ENCODE measurements at regions not wholly inside any gene's neighbourhood (a gene's known extent, or its start where the extent isn't known, plus 50 kb on each side); places are given as distances from the start of the nearest gene placed in this dataset.

GRCh38 chr10:131681656-131682055 is 219.2 kb upstream of the PPP2R2D start:
- Histone ChIP-seq H3K4me3 (no peak overlapping the region), H3K27me3 (no peaks in the 10 kb centered on the region), H3K4me1 (no peaks in the 10 kb centered on the region), H3K36me3 (no peaks in the 10 kb centered on the region), H3K9me3 (no peaks in the 10 kb centered on the region), H3K27ac (no peak overlapping the region)
- TF ChIP-seq POLR2A (IDR thresholded peaks at IDR 0.05) = no peak
- TF ChIP-seq CTCF (IDR thresholded peaks at IDR 0.05) = no peak
- DNase-seq = peak in 1 of 3 donors; percentile 16

GRCh38 chr10:131682271-131682962 is 218.4 kb upstream of the PPP2R2D start:
- DNase-seq = peak in 1 of 3 donors; percentile 37
- H3K4me3 ChIP-seq = no peak overlapping the region
- TF ChIP-seq POLR2A (IDR thresholded peaks at IDR 0.05) = no peak
- no peak for TF ChIP-seq CTCF (IDR thresholded peaks at IDR 0.05)
- no peaks in the 10 kb centered on the region for H3K27me3 ChIP-seq
- no peaks in the 10 kb centered on the region for H3K4me1 ChIP-seq
- H3K36me3 ChIP-seq = no peaks in the 10 kb centered on the region
- H3K27ac ChIP-seq = no peak overlapping the region
- no peaks in the 10 kb centered on the region for H3K9me3 ChIP-seq

GRCh38 chr10:131683281-131683861 is 217.4 kb upstream of the PPP2R2D start:
- Histone ChIP-seq H3K27ac (no peak overlapping the region), H3K4me1 (no peaks in the 10 kb centered on the region), H3K4me3 (no peak overlapping the region), H3K27me3 (no peaks in the 10 kb centered on the region), H3K36me3 (no peaks in the 10 kb centered on the region), H3K9me3 (no peaks in the 10 kb centered on the region)
- peak in 1 of 3 donors; percentile 20 for DNase-seq
- TF ChIP-seq POLR2A (IDR thresholded peaks at IDR 0.05) (no peak), CTCF (IDR thresholded peaks at IDR 0.05) (no peak)

- Histone ChIP-seq H3K36me3 (no peaks in the 10 kb centered on the region), H3K4me1 (no peaks in the 10 kb centered on the region), H3K27me3 (no peaks in the 10 kb centered on the region), H3K9me3 (no peaks in the 10 kb centered on the region), H3K27ac (no peak overlapping the region), H3K4me3 (no peak overlapping the region)
- peak in 1 of 3 donors; percentile 23 for DNase-seq
- TF ChIP-seq CTCF (IDR thresholded peaks at IDR 0.05) = no peak
- no peak for TF ChIP-seq POLR2A (IDR thresholded peaks at IDR 0.05)
These were observed 216.9 kb upstream of the PPP2R2D start for GRCh38 chr10:131683941-131684340.

DNA sequence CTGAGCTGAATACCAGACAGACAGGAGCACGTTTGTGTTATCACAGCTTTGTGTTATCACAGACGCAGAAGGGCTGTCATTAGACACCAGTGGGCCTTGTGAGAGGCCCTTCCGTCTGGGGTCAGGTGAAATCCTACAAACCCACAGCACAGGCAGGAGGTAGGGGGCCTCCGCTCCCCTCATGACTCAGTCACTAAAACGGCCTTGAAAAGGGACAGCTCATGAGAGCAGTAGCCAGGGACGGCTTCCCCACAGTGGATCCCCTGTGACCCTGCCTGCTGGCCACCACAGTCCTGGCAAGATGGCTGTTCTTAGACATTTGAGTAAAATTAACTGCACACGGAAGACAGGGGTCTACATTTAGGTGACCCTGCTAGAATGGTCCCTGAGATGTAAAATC is 215.8 kb upstream of the PPP2R2D start:
- peak in 1 of 3 donors; percentile 8 for DNase-seq
- Histone ChIP-seq H3K4me3 (no peak overlapping the region), H3K4me1 (no peaks in the 10 kb centered on the region), H3K27ac (no peak overlapping the region), H3K9me3 (no peaks in the 10 kb centered on the region), H3K27me3 (no peaks in the 10 kb centered on the region), H3K36me3 (no peaks in the 10 kb centered on the region)
- TF ChIP-seq POLR2A (IDR thresholded peaks at IDR 0.05) (no peak), CTCF (IDR thresholded peaks at IDR 0.05) (no peak)

Measured in Peyer's patch (tissue), 4 donors.